Cardiac fibroblast (primary cell): ENCODE measurements at regions not wholly inside any gene's neighbourhood (a gene's known extent, or its start where the extent isn't known, plus 50 kb on each side); places are given as distances from the start of the nearest gene placed in this dataset.
A peak's percentile ranks its signal among the peaks of the same experiment; 100 is the strongest.

Experiments used
- DNase-seq, 2 donors: peaks; one replicate each; pipeline versions ENCODE4 v3.0.0 to v3.0.0-alpha.2; 2010; ENCODE audit warnings: low read depth in 2 of 2
- H3K4me3 ChIP-seq, 2 donors: replicated peaks in 1 of 2; 1 replicate in 1 of 2; 2 replicates in 1 of 2; pipeline ENCODE4 v1.5.1; 2011; ENCODE audit warnings: low read depth in 2 of 2, low read length in 2 of 2, mild to moderate bottlenecking in 2 of 2, moderate library complexity in 1 of 2
- CTCF ChIP-seq: IDR thresholded peaks from one replicate; pipeline ENCODE4 v1.5.1; 2011; ENCODE audit warnings: low read depth, mild to moderate bottlenecking, low read length, inconsistent platforms

- DNase-seq = no peak
- no peak overlapping the region for H3K4me3 ChIP-seq
- no peak for TF ChIP-seq CTCF
These were observed 145.8 kb upstream of the AGA start for GRCh38 chr4:177587989-177588388.

- TF ChIP-seq CTCF = no peak
- DNase-seq = no peak
- no peak overlapping the region for H3K4me3 ChIP-seq
These were observed 153.1 kb upstream of the AGA start for GRCh38 chr4:177595386-177595785.

- peak; percentile 54 to 72 for DNase-seq
- no peak overlapping the region for H3K4me3 ChIP-seq
- TF ChIP-seq CTCF = no peak
These were observed 153.8 kb upstream of the AGA start for GRCh38 chr4:177596035-177596434.

GRCh38 chr4:177596991-177597390, 154.8 kb upstream of the AGA start:
- TF ChIP-seq CTCF = no peak
- no peak for DNase-seq
- no peak overlapping the region for H3K4me3 ChIP-seq

GRCh38 chr4:177605252-177605651, 163.0 kb upstream of the AGA start:
- DNase-seq = no peak
- TF ChIP-seq CTCF = no peak
- H3K4me3 ChIP-seq = no peak overlapping the region

GRCh38 chr4:177607111-177607573, 164.9 kb upstream of the AGA start:
- H3K4me3 ChIP-seq = no peak overlapping the region
- no peak for TF ChIP-seq CTCF
- DNase-seq = no peak

GRCh38 chr4:177611974-177612664, 169.9 kb upstream of the AGA start:
- TF ChIP-seq CTCF = no peak
- no peak overlapping the region for H3K4me3 ChIP-seq
- DNase-seq = no peak
